KMS-11 (cell line): ENCODE measurements at regions not wholly inside any gene's neighbourhood (a gene's known extent, or its start where the extent isn't known, plus 50 kb on each side); places are given as distances from the start of the nearest gene placed in this dataset.

Source experiments
- H2AFZ ChIP-seq: fragments of 200-600 bp; sonication (generic); 2 replicates; pipeline ENCODE4 v1.6.1; 2016; ENCODE audit warnings: antibody characterized with exemption, mixed run types, low read depth
- H3K27ac ChIP-seq: fragments of 200-600 bp; sonication (generic); 2 replicates; pipeline ENCODE4 v1.6.1; 2016; ENCODE audit warnings: mild to moderate bottlenecking, mixed run types
- H3K27me3 ChIP-seq: fragments of 200-600 bp; sonication (generic); 2 replicates; pipeline ENCODE4 v1.6.1; 2017; ENCODE audit warnings: mild to moderate bottlenecking, low read depth, mixed run types, moderate library complexity; ENCODE audit not compliant: insufficient read depth
- H3K36me3 ChIP-seq: fragments of 200-600 bp; sonication (generic); 2 replicates; pipeline ENCODE4 v1.6.1; 2017; ENCODE audit warnings: mild to moderate bottlenecking, mixed run types; ENCODE audit not compliant: insufficient read depth
- H3K4me1 ChIP-seq: fragments of 200-600 bp; sonication (generic); 2 replicates; pipeline ENCODE4 v1.6.1; 2016; ENCODE audit warnings: mild to moderate bottlenecking, low read depth, mixed run types; ENCODE audit not compliant: poor library complexity, severe bottlenecking
- H3K4me2 ChIP-seq: fragments of 200-600 bp; sonication (generic); 2 replicates; pipeline ENCODE4 v1.7.0; 2016; ENCODE audit warnings: mild to moderate bottlenecking, mixed run types
- H3K4me3 ChIP-seq: fragments of 200-600 bp; sonication (generic); IDR thresholded peaks from 2 replicates; pipeline ENCODE4 v1.6.1; 2017; ENCODE audit warnings: low read depth, low read length, mixed read lengths; ENCODE audit not compliant: insufficient read depth
- H3K79me2 ChIP-seq: fragments of 200-600 bp; sonication (generic); 2 replicates; pipeline ENCODE4 v1.6.1; 2016; ENCODE audit warnings: low read depth, mixed run types; ENCODE audit not compliant: insufficient read depth
- H3K9ac ChIP-seq: fragments of 200-600 bp; sonication (generic); 2 replicates; pipeline ENCODE4 v1.6.1; 2016; ENCODE audit warnings: mild to moderate bottlenecking, mixed run types
- H4K20me1 ChIP-seq: fragments of 200-600 bp; sonication (generic); 2 replicates; pipeline ENCODE4 v1.6.1; 2016; ENCODE audit warnings: mild to moderate bottlenecking, mixed run types; ENCODE audit not compliant: insufficient read depth
- TF ChIP-seq, protein P1 (sequence below): fragments of 200-600 bp; sonication (generic); conservative IDR thresholded peaks from 2 replicates; pipeline ENCODE4 v1.6.1; 2017; ENCODE audit warnings: low read depth, mild to moderate bottlenecking, antibody characterized with exemption, low read length, moderate library complexity, mixed read lengths

DNA sequence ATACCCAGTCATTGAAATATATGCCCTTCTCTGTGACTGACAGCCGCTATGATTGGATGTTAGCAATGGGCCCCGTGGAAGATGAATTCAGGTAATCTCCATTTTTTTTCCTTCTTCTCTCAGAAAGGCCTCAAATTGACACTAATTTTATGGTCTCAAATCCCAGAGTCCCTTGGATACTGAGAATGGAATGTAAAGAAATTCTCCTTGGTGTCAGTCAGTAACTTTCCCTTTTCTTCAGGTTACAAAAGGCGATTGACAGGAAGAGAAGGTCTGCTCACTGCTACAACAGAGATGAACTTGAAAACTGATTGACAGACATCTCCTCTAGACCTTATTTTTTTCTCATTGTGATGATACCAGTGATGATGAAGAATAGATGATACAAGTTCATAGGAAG, 748.3 kb downstream of the MAT2B start:
- no peak overlapping the region for H3K4me2 ChIP-seq
- TF ChIP-seq, protein P1, sequence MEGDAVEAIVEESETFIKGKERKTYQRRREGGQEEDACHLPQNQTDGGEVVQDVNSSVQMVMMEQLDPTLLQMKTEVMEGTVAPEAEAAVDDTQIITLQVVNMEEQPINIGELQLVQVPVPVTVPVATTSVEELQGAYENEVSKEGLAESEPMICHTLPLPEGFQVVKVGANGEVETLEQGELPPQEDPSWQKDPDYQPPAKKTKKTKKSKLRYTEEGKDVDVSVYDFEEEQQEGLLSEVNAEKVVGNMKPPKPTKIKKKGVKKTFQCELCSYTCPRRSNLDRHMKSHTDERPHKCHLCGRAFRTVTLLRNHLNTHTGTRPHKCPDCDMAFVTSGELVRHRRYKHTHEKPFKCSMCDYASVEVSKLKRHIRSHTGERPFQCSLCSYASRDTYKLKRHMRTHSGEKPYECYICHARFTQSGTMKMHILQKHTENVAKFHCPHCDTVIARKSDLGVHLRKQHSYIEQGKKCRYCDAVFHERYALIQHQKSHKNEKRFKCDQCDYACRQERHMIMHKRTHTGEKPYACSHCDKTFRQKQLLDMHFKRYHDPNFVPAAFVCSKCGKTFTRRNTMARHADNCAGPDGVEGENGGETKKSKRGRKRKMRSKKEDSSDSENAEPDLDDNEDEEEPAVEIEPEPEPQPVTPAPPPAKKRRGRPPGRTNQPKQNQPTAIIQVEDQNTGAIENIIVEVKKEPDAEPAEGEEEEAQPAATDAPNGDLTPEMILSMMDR, result no peak
- no peaks in the 10 kb centered on the region for H3K36me3 ChIP-seq
- no peaks in the 10 kb centered on the region for H3K27me3 ChIP-seq
- no peaks in the 10 kb centered on the region for H3K4me1 ChIP-seq
- no peak overlapping the region for H3K9ac ChIP-seq
- H4K20me1 ChIP-seq, result no peaks in the 10 kb centered on the region
- H3K27ac ChIP-seq, result no peak overlapping the region
- H2AFZ ChIP-seq, result no peak overlapping the region
- H3K4me3 ChIP-seq, result no peak overlapping the region
- H3K79me2 ChIP-seq, result no peaks in the 10 kb centered on the region

DNA sequence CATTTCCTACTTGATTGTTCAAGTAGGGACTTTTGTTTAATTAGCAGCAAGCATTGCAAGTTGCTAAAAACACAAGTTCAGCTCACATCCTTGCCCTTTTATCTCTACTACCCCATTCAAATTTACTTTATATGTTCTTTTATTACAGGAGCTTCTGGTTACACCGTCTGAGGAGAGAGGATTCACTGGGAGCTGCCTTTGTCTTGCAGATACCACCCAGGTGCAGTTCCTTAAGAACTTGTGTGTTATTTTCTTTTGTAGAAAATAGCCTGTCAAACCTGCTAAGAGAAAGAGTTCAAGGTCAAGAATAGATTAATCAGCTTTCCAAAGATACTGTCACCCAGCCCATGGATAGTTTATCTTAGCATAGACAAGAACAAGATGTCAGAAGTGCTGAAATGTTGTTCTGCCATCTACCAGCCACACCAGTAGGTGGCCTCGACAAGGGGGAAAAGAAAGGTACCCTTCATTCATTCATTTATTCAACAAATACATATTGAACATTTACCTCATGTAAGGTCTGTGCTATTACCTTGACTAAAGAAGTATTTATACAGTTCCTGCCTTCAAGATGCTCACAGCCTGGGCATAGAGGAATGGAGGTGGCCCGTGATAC, 750.3 kb downstream of the MAT2B start:
- H3K4me2 ChIP-seq, result no peak overlapping the region
- no peak overlapping the region for H3K9ac ChIP-seq
- no peaks in the 10 kb centered on the region for H3K27me3 ChIP-seq
- H3K4me1 ChIP-seq, result no peaks in the 10 kb centered on the region
- no peaks in the 10 kb centered on the region for H3K36me3 ChIP-seq
- TF ChIP-seq, protein P1, result no peak
- H3K27ac ChIP-seq, result no peak overlapping the region
- no peaks in the 10 kb centered on the region for H4K20me1 ChIP-seq
- H3K4me3 ChIP-seq, result no peak overlapping the region
- H3K79me2 ChIP-seq, result no peaks in the 10 kb centered on the region
- H2AFZ ChIP-seq, result no peak overlapping the region

DNA sequence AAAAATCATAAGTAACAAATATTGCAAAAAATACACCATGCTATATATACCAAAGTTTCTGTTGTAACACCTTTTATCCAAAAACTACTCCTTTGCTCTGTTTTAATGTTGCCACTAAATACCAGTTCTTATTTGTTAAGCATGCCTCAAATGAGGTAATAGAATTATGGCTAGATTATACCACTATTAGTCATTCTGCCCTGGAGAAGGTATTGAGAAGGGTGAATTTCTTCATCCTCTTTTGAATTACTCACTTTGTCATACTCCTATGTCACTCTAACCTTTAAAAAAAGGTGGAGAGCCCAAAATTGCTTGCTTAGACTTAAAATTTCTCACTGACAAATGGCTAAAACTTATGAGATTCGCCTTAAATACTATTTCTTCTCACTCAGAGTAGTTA, 750.9 kb downstream of the MAT2B start:
- Histone ChIP-seq H3K9ac (no peak overlapping the region), H3K27me3 (no peaks in the 10 kb centered on the region), H4K20me1 (no peaks in the 10 kb centered on the region), H2AFZ (no peak overlapping the region), H3K79me2 (no peaks in the 10 kb centered on the region), H3K4me3 (no peak overlapping the region), H3K27ac (no peak overlapping the region), H3K4me1 (no peaks in the 10 kb centered on the region), H3K4me2 (no peak overlapping the region), H3K36me3 (no peaks in the 10 kb centered on the region)
- TF ChIP-seq, protein P1, result no peak

DNA sequence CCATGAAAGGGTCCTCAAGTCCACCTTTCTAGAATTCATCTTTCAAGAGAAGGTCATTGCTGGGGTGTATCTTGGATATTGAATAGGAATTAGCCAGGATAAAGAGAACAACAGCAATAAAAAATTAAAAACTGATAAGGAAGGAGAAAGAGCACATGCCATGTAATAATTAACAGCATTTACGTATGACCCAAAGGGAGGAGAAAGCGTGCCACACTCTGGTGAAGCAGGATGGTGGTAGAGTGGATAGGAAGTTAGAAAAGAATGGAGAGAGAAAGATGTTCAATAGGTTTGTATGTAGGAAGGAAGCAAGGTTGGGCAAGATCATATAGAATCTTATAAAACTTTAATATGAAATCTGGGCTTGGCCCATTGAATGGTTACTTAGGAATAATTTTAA, 751.5 kb downstream of the MAT2B start:
- no peak overlapping the region for H3K27ac ChIP-seq
- TF ChIP-seq, protein P1, result no peak
- H2AFZ ChIP-seq, result no peak overlapping the region
- H3K4me1 ChIP-seq, result no peaks in the 10 kb centered on the region
- H4K20me1 ChIP-seq, result no peaks in the 10 kb centered on the region
- H3K79me2 ChIP-seq, result no peaks in the 10 kb centered on the region
- no peak overlapping the region for H3K9ac ChIP-seq
- no peaks in the 10 kb centered on the region for H3K27me3 ChIP-seq
- H3K4me3 ChIP-seq, result no peak overlapping the region
- H3K4me2 ChIP-seq, result no peak overlapping the region
- no peaks in the 10 kb centered on the region for H3K36me3 ChIP-seq
